PC-3 (cell line): ENCODE measurements at regions not wholly inside any gene's neighbourhood (a gene's known extent, or its start where the extent isn't known, plus 50 kb on each side); places are given as distances from the start of the nearest gene placed in this dataset.

Experiments used
- CTCF ChIP-seq: fragments of 300-600 bp; sonication (generic); conservative IDR thresholded peaks from 2 replicates; pipeline ENCODE4 v1.5.1; 2017; ENCODE audit warnings: antibody characterized with exemption, low read depth, mild to moderate bottlenecking, low read length
- EZH2phosphoT487 ChIP-seq: fragments of 300-600 bp; sonication (generic); IDR thresholded peaks from 2 replicates; pipeline ENCODE4 v1.6.1; 2018; ENCODE audit warnings: mild to moderate bottlenecking, antibody characterized with exemption, low read length, borderline replicate concordance

- TF ChIP-seq CTCF (peak; percentile 58), EZH2phosphoT487 (no peak)
These were observed 164.0 kb upstream of the REG3G start for GRCh38 chr2:78861546-78861945.
